ENCODE measurements at regions not wholly inside any gene's neighbourhood (a gene's known extent, or its start where the extent isn't known, plus 50 kb on each side); places are given as distances from the start of the nearest gene placed in this dataset.

DNA sequence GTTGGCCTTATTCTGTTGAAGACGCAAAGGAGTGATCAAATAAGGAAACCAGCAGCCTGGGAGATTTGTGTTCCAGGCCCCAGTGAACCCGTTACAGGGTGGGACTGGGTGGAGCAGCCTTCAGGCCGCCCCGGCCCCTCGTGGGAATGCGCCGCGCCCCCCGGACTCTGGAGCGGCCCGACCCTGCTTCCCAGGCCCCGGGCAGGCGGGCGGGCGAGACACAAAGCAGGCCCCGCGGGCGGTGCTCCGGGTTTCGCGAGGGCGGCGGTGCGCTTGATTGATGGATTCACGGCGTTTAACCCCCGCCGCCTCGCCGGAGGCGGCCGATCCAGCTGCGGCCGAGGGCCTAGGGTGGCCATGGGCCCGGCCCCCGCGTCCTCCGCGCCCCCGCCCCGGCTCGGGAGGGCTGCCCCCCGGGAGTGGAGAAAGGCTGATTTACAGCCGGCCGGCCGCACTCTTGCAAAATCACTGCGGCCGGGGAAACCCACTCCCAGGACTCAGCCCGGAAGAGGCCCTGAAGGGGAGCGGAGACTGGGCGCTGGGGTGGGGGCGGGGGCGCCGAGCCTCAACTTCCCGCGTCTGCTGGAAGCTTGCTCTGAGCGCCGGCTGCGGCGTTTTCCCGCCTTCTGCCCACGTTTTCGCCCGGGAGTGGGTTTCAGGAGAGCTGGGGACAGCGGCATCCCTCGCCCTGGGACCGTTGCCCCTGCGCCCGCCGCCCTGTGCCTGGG is 299.6 kb upstream of the NFE2L3 start:
- H3K36me3 ChIP-seq (ENCODE audit: control insufficient read depth, insufficient read depth, low read length) = no peaks in the 10 kb centered on the region
- TF ChIP-seq, protein P1, sequence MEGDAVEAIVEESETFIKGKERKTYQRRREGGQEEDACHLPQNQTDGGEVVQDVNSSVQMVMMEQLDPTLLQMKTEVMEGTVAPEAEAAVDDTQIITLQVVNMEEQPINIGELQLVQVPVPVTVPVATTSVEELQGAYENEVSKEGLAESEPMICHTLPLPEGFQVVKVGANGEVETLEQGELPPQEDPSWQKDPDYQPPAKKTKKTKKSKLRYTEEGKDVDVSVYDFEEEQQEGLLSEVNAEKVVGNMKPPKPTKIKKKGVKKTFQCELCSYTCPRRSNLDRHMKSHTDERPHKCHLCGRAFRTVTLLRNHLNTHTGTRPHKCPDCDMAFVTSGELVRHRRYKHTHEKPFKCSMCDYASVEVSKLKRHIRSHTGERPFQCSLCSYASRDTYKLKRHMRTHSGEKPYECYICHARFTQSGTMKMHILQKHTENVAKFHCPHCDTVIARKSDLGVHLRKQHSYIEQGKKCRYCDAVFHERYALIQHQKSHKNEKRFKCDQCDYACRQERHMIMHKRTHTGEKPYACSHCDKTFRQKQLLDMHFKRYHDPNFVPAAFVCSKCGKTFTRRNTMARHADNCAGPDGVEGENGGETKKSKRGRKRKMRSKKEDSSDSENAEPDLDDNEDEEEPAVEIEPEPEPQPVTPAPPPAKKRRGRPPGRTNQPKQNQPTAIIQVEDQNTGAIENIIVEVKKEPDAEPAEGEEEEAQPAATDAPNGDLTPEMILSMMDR (IDR thresholded peaks at IDR 0.05; ENCODE audit: insufficient read depth, low read length, poor library complexity, severe bottlenecking) = no peak
- H3K27me3 ChIP-seq (ENCODE audit: control insufficient read depth, insufficient read depth, low read length) = no peaks in the 10 kb centered on the region
- peak overlapping the region; percentile 4 for H3K4me3 ChIP-seq (ENCODE audit: low read depth, low read length)
- no peak for DNase-seq (ENCODE audit: low read depth)

DNA sequence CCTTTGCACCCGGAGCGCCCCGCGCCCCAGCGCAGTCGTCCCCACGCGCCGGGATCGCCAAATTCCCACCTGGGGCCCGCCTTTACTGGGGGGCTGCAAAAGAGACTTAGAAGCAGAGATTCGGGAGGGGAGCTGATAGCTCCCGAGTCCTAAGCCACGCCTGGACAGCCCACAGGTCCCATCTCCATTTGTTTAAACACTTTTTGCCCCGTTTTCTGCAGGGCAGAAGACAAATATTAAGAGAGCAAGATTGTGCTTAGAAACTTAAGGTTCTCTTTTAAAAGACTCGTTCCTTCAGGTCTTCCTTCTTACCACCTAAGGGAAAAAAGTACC is 299.1 kb upstream of the NFE2L3 start:
- no peak for DNase-seq (ENCODE audit: low read depth)
- Histone ChIP-seq H3K4me3 (ENCODE audit: low read depth, low read length) (no peak overlapping the region), H3K36me3 (ENCODE audit: control insufficient read depth, insufficient read depth, low read length) (no peaks in the 10 kb centered on the region), H3K27me3 (ENCODE audit: control insufficient read depth, insufficient read depth, low read length) (no peaks in the 10 kb centered on the region)
- TF ChIP-seq, protein P1 (IDR thresholded peaks at IDR 0.05; ENCODE audit: insufficient read depth, low read length, poor library complexity, severe bottlenecking) = no peak

DNA sequence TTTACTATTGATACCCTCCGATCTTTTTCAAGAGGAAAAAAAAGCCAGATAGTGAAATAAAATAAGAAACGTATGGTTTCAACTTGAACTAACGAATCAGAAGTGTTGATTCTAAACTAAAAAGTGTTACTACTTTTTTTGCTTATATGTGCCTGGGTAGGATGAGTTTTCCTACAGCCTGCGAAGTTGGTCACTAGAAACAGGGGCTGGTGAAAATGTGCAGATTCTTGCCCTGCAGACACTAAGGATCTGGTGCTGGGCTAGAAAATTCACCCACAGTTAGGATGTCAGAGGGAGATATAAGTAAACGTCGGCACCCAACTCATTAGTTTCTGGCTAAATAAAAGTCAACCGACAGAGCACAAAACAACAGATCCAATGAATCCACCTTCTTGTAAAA is 298.7 kb upstream of the NFE2L3 start:
- no peak for DNase-seq (ENCODE audit: low read depth)
- no peaks in the 10 kb centered on the region for H3K36me3 ChIP-seq (ENCODE audit: control insufficient read depth, insufficient read depth, low read length)
- no peaks in the 10 kb centered on the region for H3K27me3 ChIP-seq (ENCODE audit: control insufficient read depth, insufficient read depth, low read length)
- no peak overlapping the region for H3K4me3 ChIP-seq (ENCODE audit: low read depth, low read length)
- TF ChIP-seq, protein P1 (IDR thresholded peaks at IDR 0.05; ENCODE audit: insufficient read depth, low read length, poor library complexity, severe bottlenecking) = no peak

DNA sequence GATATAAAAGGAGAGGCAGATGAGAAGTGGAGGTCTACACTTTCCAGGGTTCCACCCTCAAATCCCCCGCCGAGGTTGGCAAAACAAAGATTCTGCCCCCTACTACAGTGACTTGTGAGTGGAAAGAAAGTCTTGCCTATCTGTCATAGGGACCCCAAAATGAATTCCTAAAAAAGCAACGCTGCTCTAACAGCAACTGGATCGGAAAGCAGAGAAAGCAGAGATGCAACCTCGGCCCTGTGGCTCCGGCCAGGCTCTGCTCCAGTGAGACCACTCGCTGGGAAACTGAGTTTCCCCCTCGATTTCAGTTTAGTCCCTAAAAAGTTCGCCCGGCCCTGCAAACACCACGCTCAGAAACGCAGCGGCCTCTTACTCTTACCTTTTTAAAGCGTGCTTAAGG is 297.9 kb upstream of the NFE2L3 start:
- Histone ChIP-seq H3K36me3 (ENCODE audit: control insufficient read depth, insufficient read depth, low read length) (no peaks in the 10 kb centered on the region), H3K27me3 (ENCODE audit: control insufficient read depth, insufficient read depth, low read length) (no peaks in the 10 kb centered on the region), H3K4me3 (ENCODE audit: low read depth, low read length) (no peak overlapping the region)
- TF ChIP-seq, protein P1 (IDR thresholded peaks at IDR 0.05; ENCODE audit: insufficient read depth, low read length, poor library complexity, severe bottlenecking) = no peak
- no peak for DNase-seq (ENCODE audit: low read depth)

DNA sequence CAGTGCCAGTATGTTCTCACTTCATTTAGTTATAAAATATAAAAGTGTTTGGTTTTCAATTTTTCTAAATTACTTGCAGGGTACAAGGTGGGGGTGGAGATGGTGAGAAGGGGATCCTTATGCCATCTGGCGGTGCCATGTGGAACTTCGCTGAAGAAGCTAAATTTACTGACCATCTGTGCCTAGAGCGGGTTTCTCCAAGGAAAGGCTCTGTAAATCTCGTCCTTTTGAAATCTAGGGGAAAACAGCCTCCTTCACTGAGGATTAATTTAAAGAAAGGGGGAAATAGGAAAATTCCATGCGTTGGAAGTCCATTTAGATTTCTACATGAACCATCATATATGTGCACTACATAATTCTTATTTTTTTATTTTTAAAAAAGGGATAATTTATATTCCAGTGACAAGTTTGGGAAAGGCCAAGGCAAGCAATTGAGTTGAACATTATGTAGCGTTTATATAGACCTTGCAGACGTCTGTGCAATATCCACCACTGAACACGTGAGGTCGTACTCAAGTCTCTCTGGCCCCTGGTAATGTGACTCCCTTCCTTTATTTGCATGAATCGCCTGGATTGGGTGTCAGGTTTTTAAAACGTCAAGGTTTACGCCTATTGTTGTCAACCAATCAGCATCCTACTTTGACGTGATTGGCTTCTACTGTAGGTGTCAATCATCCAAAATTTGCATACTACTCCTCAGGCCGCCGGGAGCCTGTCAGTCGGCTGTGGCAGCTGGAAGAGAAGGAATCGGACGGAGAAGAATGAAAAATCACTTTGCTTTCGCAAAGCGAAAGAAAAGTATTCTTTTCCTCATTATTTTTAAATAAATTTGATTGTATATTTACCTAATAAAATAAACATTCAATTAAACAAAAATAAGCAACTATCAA is 297.1 kb upstream of the NFE2L3 start:
- no peaks in the 10 kb centered on the region for H3K27me3 ChIP-seq (ENCODE audit: control insufficient read depth, insufficient read depth, low read length)
- no peaks in the 10 kb centered on the region for H3K36me3 ChIP-seq (ENCODE audit: control insufficient read depth, insufficient read depth, low read length)
- TF ChIP-seq, protein P1 (IDR thresholded peaks at IDR 0.05; ENCODE audit: insufficient read depth, low read length, poor library complexity, severe bottlenecking) = peak; percentile 73
- DNase-seq (ENCODE audit: low read depth) = peak; percentile 100
- no peak overlapping the region for H3K4me3 ChIP-seq (ENCODE audit: low read depth, low read length)
